ENCODE measurements at regions not wholly inside any gene's neighbourhood (a gene's known extent, or its start where the extent isn't known, plus 50 kb on each side); places are given as distances from the start of the nearest gene placed in this dataset.

GRCh38 chr6:50922579-50923525, 104.2 kb downstream of the TFAP2B start:
- no peak for DNase-seq (ENCODE audit: extremely low spot score)
- POLR2A ChIA-PET = no interaction called here
- CTCF ChIA-PET = no interaction called here
- TF ChIP-seq TARDBP (IDR thresholded peaks at IDR 0.05) (no peak), SP1 (IDR thresholded peaks at IDR 0.05) (no peak), LEF1 (IDR thresholded peaks at IDR 0.05; ENCODE audit: borderline replicate concordance) (no peak), SUZ12 (IDR thresholded peaks at IDR 0.05) (no peak), CTBP1 (IDR thresholded peaks at IDR 0.05; ENCODE audit: borderline replicate concordance) (no peak), L3MBTL2 (conservative IDR thresholded peaks at IDR 0.05) (no peak), ARNT (IDR thresholded peaks at IDR 0.05) (no peak), FOXM1 (IDR thresholded peaks at IDR 0.05; ENCODE audit: borderline replicate concordance) (no peak), FOXK2 (IDR thresholded peaks at IDR 0.05) (no peak), ZNF384 (IDR thresholded peaks at IDR 0.05) (no peak), NFRKB (IDR thresholded peaks at IDR 0.05) (no peak)
- TF ChIP-seq, protein P1, sequence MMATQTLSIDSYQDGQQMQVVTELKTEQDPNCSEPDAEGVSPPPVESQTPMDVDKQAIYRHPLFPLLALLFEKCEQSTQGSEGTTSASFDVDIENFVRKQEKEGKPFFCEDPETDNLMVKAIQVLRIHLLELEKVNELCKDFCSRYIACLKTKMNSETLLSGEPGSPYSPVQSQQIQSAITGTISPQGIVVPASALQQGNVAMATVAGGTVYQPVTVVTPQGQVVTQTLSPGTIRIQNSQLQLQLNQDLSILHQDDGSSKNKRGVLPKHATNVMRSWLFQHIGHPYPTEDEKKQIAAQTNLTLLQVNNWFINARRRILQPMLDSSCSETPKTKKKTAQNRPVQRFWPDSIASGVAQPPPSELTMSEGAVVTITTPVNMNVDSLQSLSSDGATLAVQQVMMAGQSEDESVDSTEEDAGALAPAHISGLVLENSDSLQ (IDR thresholded peaks at IDR 0.05) = no peak

DNA sequence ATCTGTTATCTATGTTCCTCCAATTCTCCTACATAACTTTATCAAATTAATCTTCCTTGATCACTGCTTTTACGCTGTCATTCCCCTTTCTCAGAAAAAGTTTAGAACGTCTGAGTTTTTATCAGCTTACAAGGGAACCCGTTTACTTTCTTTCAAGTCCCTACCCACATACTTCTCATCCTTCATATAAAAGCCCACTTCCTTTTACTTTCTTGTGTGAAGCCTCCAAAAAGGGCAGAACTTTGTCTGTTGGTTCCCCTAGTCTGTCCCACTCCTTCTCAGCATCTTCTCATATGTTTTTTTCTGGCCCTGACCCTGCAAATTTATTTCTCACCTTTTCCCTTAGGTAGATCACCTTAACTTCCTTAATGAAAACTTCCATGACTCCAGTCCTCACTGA, 106.1 kb downstream of the TFAP2B start:
- no peak for TF ChIP-seq LEF1 (IDR thresholded peaks at IDR 0.05; ENCODE audit: borderline replicate concordance)
- TF ChIP-seq ELF4 (IDR thresholded peaks at IDR 0.05) = no peak
- TF ChIP-seq ARNT (IDR thresholded peaks at IDR 0.05) = no peak
- TF ChIP-seq L3MBTL2 (conservative IDR thresholded peaks at IDR 0.05) = no peak
- no peak for TF ChIP-seq NFRKB (IDR thresholded peaks at IDR 0.05)
- no peak for TF ChIP-seq HDGF (IDR thresholded peaks at IDR 0.05; ENCODE audit: borderline replicate concordance)
- TF ChIP-seq FOXK2 (IDR thresholded peaks at IDR 0.05) = no peak
- TF ChIP-seq ZNF384 (IDR thresholded peaks at IDR 0.05) = no peak
- TF ChIP-seq, protein P1 (IDR thresholded peaks at IDR 0.05) = no peak
- TF ChIP-seq TARDBP (IDR thresholded peaks at IDR 0.05) = no peak
- TF ChIP-seq FOXM1 (IDR thresholded peaks at IDR 0.05; ENCODE audit: borderline replicate concordance) = no peak
- TF ChIP-seq CTBP1 (IDR thresholded peaks at IDR 0.05; ENCODE audit: borderline replicate concordance) = no peak
- TF ChIP-seq BHLHE40 (IDR thresholded peaks at IDR 0.05; ENCODE audit: borderline replicate concordance) = no peak
- TF ChIP-seq FOXA1 (IDR thresholded peaks at IDR 0.05) = no peak
- no peak for TF ChIP-seq SUZ12 (IDR thresholded peaks at IDR 0.05)
- no peak for TF ChIP-seq SP1 (IDR thresholded peaks at IDR 0.05)
- DNase-seq (ENCODE audit: extremely low spot score) = no peak
- ChIA-PET POLR2A (no interaction called here), CTCF (no interaction called here)

GRCh38 chr6:50925548-50925947, 106.9 kb downstream of the TFAP2B start:
- TF ChIP-seq ARNT (IDR thresholded peaks at IDR 0.05) = no peak
- TF ChIP-seq ZNF384 (IDR thresholded peaks at IDR 0.05) = no peak
- TF ChIP-seq TARDBP (IDR thresholded peaks at IDR 0.05) = no peak
- no peak for TF ChIP-seq CTBP1 (IDR thresholded peaks at IDR 0.05; ENCODE audit: borderline replicate concordance)
- no peak for TF ChIP-seq FOXK2 (IDR thresholded peaks at IDR 0.05)
- no peak for TF ChIP-seq ELF4 (IDR thresholded peaks at IDR 0.05)
- no peak for TF ChIP-seq FOXM1 (IDR thresholded peaks at IDR 0.05; ENCODE audit: borderline replicate concordance)
- TF ChIP-seq HDGF (IDR thresholded peaks at IDR 0.05; ENCODE audit: borderline replicate concordance) = no peak
- TF ChIP-seq BHLHE40 (IDR thresholded peaks at IDR 0.05; ENCODE audit: borderline replicate concordance) = no peak
- no peak for TF ChIP-seq LEF1 (IDR thresholded peaks at IDR 0.05; ENCODE audit: borderline replicate concordance)
- TF ChIP-seq, protein P1 (IDR thresholded peaks at IDR 0.05) = no peak
- no peak for TF ChIP-seq L3MBTL2 (conservative IDR thresholded peaks at IDR 0.05)
- TF ChIP-seq SP1 (IDR thresholded peaks at IDR 0.05) = no peak
- no peak for TF ChIP-seq SUZ12 (IDR thresholded peaks at IDR 0.05)
- TF ChIP-seq FOXA1 (IDR thresholded peaks at IDR 0.05) = no peak
- TF ChIP-seq NFRKB (IDR thresholded peaks at IDR 0.05) = no peak
- ChIA-PET POLR2A (no interaction called here), CTCF (no interaction called here)
- DNase-seq (ENCODE audit: extremely low spot score) = no peak

- TF ChIP-seq L3MBTL2 (conservative IDR thresholded peaks at IDR 0.05) (no peak), SUZ12 (IDR thresholded peaks at IDR 0.05) (no peak), LEF1 (IDR thresholded peaks at IDR 0.05; ENCODE audit: borderline replicate concordance) (no peak), FOXM1 (IDR thresholded peaks at IDR 0.05; ENCODE audit: borderline replicate concordance) (no peak), HDGF (IDR thresholded peaks at IDR 0.05; ENCODE audit: borderline replicate concordance) (no peak), CTBP1 (IDR thresholded peaks at IDR 0.05; ENCODE audit: borderline replicate concordance) (no peak), ZNF384 (IDR thresholded peaks at IDR 0.05) (no peak), FOXA1 (IDR thresholded peaks at IDR 0.05) (no peak)
- TF ChIP-seq, protein P1 (IDR thresholded peaks at IDR 0.05) = no peak
- no peak for DNase-seq (ENCODE audit: extremely low spot score)
- CTCF ChIA-PET = no interaction called here
- POLR2A ChIA-PET = no interaction called here
Measured at GRCh38 chr6:50925981-50926380, 107.3 kb downstream of the TFAP2B start.

GRCh38 chr6:50927800-50928199, 109.1 kb downstream of the TFAP2B start:
- TF ChIP-seq ZNF384 (IDR thresholded peaks at IDR 0.05) = no peak
- TF ChIP-seq, protein P1 (IDR thresholded peaks at IDR 0.05) = no peak
- TF ChIP-seq NFRKB (IDR thresholded peaks at IDR 0.05) = no peak
- TF ChIP-seq BHLHE40 (IDR thresholded peaks at IDR 0.05; ENCODE audit: borderline replicate concordance) = no peak
- TF ChIP-seq L3MBTL2 (conservative IDR thresholded peaks at IDR 0.05) = no peak
- TF ChIP-seq SUZ12 (IDR thresholded peaks at IDR 0.05) = no peak
- TF ChIP-seq FOXK2 (IDR thresholded peaks at IDR 0.05) = no peak
- ChIA-PET CTCF (no interaction called here), POLR2A (no interaction called here)
- DNase-seq (ENCODE audit: extremely low spot score) = no peak
